Activated naive CD4-positive, alpha-beta T cell treated with anti-CD3 and anti-CD28 coated beads, Interleukin-2, amount 50 U/mL, for 72 hours (primary cell): ENCODE measurements at regions not wholly inside any gene's neighbourhood (a gene's known extent, or its start where the extent isn't known, plus 50 kb on each side); places are given as distances from the start of the nearest gene placed in this dataset.

ENCODE experiments used
- ATAC-seq, 2 donors: fragments of 150-1000 bp; cut with Tn5 transposase; 2 replicates each; pipeline ENCODE4 v1.10.0; 2021; ENCODE audit warnings: mild to moderate bottlenecking in 2 of 2, moderate library complexity in 2 of 2
- DNase-seq, 2 donors: peaks; one replicate each; pipeline ENCODE4 v3.0.0; 2021 to 2022; ENCODE audit warnings: low spot score in 2 of 2
- H3K27ac Mint-ChIP-seq, 2 donors: one replicate each; pipeline ENCODE4 v1.8.0; 2022; ENCODE audit warnings: mild to moderate bottlenecking in 2 of 2, mixed read lengths in 2 of 2
- H3K36me3 Mint-ChIP-seq, 2 donors: one replicate each; pipeline ENCODE4 v1.8.0; 2022; ENCODE audit warnings: mixed read lengths in 2 of 2
- H3K9me3 Mint-ChIP-seq, 2 donors: one replicate each; pipeline ENCODE4 v1.8.0; 2022; ENCODE audit warnings: mixed read lengths in 2 of 2

DNA sequence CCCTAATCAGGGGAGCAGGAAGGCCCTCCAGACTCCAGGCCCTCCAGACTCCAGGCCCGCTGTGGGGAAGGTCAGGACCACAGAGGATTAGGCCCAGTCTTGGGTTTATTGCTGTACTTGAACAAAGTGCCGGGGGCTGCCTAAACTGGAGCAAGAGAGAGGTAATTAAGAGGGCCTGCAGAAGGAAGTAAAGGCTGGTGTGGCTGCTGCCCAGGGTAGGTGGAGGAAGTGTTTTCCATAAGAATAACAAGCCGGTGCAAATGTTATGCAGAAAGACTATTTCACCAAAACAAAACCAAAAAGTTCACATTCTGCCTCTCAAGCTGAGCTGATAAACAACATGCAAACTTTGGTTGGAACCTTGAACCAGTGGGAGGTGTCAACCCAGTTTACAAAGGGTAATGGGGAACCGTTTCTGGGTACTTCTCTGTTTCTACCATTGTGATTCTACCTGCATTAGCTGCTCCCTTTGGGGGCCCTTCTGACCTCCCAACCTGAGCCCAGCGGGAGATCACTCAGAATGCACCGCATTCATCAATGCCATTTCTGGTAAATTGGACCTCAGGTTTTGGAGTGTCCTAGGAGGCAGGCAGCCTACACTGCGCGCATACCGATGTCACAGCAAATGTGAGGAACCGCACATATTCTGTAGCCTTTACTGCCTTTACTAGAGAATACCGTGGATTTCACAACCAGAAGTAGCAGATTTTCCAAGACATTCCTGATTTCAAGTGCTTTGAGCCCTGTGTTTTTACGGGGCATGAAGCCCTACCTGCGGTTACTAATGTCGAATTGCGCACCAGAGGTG is 59.7 kb upstream of the BCOR start:
- H3K36me3 Mint-ChIP-seq, result no peaks in the 10 kb centered on the region
- ATAC-seq, result no peak
- H3K9me3 Mint-ChIP-seq, result no peaks in the 10 kb centered on the region
- no peak overlapping the region for H3K27ac Mint-ChIP-seq
- no peak for DNase-seq

DNA sequence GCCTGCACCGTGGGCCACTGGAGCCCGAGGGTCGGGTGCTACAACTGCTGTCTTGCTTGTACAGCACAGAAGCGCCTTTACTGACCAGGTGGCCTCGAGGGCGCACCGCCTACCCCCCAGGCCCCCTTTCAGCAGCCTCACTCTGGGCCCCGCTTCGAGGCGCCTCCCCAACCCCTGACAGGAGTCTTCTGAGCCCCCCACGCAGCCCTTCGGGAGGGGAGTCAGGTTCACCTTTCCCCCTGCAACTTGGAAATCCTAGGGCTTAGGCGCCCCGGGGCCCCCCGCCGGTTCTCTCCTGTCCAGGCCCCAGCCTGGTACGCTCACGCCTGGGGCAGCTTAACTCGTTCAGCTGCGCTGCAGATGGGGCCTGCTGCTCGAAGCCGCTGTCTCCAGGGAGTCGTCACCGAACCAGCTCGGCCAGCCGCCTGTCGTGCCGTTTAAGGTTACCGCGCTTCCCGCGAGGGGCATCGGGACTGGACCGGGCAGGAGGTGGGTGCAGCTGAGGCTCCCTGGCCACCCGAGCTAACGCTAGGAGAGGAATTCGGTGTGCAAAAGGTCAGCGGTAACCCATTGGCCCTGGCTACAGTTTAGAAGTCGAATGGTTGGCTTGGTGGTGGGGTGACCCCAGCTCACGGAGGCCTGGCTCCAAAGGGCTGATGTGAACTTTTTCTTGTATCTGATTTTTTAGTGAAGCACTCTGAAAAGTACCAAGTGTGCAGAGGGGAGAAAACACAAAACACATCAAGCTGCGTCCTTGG is 58.9 kb upstream of the BCOR start:
- DNase-seq (no peak), ATAC-seq (no peak)
- Mint-ChIP-seq H3K36me3 (no peaks in the 10 kb centered on the region), H3K9me3 (no peaks in the 10 kb centered on the region), H3K27ac (no peak overlapping the region)

DNA sequence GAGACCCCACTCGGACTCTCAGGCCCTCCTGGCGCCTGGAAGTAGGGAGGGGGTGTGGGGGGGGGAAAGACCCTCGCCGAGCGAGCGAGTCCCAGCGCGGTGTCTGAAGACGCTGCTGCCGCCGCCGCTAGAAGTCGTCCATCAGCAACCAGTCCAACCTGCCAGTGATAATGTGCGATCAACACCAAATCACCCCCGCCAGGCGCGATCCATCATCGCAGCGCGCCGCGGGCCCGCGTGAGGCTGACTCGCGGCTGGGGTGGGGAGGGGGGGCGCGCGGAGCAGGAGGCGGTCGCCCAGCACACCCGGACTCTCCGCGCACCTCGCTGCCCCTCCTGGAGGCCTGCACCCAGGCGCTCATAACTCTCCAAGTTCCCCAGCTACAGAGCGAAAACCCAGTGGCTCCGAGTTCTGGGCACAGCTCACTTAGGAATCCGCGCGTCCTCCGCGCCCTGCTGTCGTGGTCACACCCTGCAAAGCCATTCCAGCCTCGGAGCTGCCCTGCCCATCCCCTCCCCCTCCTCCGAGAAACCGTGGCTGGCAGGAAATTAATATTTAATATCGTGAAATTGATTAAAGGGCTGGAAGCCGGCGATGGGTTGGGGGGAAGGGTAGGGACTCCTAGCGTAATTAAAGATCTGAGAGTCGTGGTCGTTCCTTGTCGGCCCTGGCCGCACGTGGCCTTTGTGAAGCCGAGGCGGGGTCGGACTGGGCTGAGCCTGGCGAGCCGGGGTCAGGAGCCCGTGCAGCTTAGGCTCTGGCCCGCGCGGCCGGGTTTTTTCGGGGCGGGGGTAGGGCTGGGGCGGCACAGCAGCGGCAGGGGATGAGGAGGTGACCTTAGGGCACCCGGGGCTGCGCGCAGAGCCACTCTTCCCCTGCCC is 58.1 kb upstream of the BCOR start:
- Mint-ChIP-seq H3K9me3 (no peaks in the 10 kb centered on the region), H3K27ac (no peak overlapping the region), H3K36me3 (no peaks in the 10 kb centered on the region)
- ATAC-seq, result no peak
- DNase-seq, result no peak

DNA sequence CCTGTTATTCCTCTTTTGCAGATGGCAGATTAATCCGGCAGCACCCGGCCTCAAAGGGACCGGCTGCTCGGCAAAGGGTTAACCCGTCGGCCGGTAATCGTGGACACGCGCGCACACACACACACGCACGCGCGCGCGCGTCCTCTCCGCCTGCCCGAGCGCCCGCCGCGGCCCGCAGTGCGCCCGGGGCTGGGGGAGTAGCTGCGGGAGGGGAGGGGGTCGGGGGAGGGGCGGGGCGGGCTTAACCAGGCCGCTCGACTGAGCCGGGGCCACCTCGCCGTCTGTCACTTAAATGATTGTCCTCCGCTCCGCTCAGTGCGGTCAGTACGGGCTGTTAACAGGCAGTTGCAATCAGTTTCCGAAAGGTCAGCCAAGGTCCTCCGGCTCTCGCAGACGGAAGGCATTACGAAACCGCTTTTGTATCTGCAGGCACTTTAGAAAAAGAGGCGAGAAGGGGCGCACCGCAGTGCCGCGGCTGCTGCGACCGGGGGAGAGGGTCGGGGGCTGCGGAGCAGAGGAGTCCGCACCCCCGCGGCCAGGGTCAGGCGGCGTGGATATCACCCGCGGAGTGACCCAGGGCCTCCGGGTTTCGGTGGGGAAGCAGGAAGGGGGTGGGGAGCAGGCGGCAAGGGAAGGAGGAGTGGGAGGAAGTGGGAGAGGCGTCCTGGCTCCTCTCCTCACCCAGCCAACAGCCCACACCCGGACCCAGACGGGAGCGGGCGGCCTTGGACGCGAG is 57.3 kb upstream of the BCOR start:
- DNase-seq, result no peak
- peak; percentile 6 to 42 for ATAC-seq
- no peak overlapping the region for H3K27ac Mint-ChIP-seq
- no peaks in the 10 kb centered on the region for H3K9me3 Mint-ChIP-seq
- no peaks in the 10 kb centered on the region for H3K36me3 Mint-ChIP-seq

DNA sequence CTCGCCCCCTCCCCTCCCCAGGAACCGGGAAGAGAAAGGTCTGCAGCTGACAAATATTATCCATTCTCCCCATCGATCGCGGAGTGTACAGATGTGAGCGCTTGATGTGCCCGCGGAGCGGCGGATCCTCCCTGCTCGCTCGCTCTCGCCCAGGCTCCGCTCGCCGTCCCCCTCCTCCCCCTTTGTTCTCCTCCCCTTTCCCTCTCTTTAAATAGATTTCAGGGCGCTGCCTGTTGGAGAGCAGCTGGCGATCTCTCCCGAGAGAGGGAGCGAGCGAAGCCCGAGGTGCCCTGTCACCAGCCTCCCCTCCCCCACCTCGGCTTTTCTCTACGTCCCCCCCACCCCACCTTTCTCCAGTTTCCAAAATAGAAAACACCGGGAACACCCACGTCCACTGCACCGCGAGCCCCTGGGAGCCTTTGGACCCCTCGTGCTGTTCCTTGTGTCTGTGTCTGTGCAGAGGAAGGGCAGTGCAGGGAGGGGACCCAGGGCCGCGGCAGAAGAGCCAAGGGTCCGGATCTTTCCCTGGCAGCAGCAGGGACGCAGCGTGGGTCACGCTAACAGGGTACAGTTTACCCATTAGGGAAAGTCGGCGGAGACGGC is 56.6 kb upstream of the BCOR start:
- ATAC-seq (no peak), DNase-seq (no peak)
- Mint-ChIP-seq H3K27ac (no peak overlapping the region), H3K9me3 (no peaks in the 10 kb centered on the region), H3K36me3 (no peaks in the 10 kb centered on the region)

DNA sequence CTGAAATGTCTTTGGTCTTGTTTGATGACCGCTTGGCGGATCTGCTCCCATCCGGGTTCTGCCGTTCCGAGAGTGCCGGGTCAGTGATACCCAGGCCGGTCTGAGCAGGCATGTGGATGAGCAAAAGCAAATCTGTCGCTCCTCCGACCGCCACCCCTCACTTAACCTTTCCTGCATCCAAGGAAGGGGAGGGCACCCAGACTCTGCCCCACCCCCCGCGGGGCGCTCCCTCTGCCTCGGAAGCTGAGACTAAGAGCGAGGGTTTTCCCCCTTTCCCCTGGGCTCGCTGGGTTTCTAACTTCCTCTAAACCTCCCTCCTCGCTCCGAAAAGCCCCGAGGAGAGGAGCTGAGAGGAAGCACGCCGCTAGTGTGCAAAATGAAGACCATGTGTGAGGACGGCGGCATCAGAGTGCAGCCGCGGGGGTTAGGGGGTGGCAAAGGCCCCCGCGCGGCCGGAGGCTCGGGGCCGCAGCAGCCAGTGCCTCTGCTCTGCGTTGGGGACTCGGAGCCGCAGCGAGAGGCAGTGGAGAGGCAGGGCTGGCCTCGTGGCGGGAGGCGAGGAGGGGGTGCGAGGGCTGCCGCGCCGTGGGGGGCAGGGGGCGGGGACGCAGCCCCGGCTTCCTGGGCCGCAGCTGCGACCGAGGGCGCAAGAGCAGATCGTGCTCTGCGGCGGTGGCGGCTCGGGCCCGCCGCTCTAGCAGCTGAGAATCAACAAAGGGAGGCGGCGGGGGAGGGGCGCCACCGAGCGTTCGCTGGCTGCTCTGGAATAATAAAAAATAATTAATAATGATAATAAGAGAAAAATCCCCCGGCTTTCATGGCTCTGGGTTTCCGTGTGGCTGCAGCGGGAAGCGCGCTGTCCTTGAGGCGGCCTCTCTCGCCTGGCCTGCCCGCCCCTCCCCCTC is 55.8 kb upstream of the BCOR start:
- ATAC-seq (peak; percentile 62 to 87), DNase-seq (peak; percentile 57 to 84)
- Mint-ChIP-seq H3K9me3 (no peaks in the 10 kb centered on the region), H3K27ac (peak overlapping the region in 1 of 2 donors; percentile 60), H3K36me3 (no peaks in the 10 kb centered on the region)

DNA sequence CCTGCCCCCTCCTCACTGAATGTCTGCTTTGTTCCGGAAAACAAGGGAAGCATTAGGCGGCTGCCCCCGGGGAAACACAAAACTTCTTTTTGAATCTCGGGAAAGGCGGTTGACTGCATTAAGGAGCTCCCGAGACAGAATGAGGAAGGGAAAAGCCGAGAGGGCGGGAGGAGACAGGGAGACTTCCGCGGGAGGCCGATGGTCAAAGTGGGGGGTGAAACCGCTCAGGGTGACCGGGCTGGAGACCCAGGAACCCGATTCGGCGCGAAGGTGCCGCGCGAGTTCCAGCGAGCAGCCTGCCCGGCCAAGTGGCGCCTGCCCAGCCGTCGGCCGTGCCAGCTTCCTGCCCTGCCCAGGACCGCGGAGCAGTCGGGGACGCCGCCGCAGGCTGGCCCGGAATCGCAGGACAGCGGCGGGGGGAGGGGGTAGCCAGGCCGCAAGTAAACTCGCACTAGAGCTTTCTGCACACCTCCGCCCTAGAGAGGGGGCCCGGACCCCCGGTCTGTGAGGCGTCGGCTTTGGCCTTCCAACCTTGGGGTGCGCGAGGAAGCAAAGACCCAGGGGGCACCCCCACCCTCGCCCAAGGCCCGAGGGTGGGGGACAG is 55.1 kb upstream of the BCOR start:
- Mint-ChIP-seq H3K36me3 (no peaks in the 10 kb centered on the region), H3K9me3 (no peaks in the 10 kb centered on the region), H3K27ac (peak overlapping the region in 1 of 2 donors; percentile 91)
- DNase-seq (no peak), ATAC-seq (peak; percentile 13 to 28)

DNA sequence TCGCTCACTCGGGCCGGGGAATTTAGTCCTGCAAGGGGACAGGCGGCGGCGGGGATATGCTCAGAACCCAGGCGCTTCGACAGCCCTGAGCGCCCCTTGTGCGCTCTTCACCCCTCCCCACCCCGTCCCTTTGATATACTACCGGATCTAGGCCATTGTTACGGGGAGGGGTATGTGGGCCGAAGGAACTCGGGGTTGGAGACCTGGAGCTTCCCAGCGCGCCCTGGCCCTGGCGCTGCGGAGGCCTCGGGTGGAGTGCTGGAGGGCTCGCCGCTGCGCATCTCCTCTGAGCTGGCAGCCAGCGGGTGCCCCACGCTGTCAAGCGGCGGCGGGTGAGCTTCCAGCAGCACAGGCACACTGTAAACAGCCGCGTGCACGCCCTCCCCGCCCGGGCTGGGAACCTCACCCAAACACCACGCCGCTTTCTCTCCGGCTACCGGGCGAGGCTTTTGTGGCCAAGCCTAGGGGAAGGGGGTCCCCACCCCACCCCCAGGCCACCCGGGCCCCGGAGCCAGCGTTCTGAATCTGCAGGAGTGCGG is 54.5 kb upstream of the BCOR start:
- no peaks in the 10 kb centered on the region for H3K9me3 Mint-ChIP-seq
- H3K27ac Mint-ChIP-seq, result no peak overlapping the region
- DNase-seq (no peak), ATAC-seq (peak in 1 of 2 donors; percentile 39)
- no peaks in the 10 kb centered on the region for H3K36me3 Mint-ChIP-seq

DNA sequence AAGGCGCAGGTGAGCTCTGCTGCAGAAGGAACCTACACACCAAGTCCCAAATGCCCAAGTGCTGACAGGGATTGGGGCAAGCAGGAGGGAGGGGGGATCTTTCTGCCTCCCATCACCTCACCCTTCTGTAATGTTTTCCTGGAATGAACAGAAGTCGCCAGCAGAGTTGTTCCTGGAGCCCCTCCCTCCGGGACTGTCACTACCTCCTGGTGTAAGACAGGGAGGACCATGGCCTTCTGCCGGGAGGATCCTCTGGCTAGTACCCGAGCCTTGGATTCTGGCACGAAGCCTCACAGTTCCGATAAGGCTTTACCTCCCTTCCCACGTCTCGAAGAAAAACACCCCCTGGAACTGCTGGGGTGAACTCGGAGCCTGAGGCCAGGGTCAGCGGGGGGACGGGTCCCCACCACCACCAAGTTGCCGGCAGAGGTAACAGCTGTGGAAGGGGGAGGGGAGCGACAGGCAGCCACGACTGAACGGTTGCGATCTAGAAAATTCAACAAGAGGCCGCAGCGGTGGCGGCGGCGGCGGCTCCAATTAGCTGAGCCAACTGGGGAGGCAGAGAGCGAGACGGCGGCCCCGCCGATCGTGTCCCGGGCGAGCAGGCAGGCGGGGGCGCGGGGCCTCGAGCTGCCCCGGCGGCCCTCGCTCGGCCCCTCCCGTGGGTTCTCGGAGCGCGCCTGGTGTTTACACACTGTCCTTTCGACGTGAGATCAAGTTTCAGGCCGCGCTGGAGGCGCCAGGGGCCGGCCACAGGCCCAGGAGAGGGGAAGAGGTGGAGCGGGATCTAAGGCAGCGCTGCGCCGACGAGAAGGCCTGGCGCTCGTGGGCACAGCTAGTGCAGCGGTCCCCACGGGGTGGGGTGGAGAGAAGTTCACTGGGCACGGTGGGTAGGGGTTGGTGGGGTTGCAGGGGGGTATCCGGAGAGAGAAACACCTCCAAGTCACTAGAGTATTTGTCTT is 53.7 kb upstream of the BCOR start:
- Mint-ChIP-seq H3K36me3 (no peaks in the 10 kb centered on the region), H3K27ac (no peak overlapping the region), H3K9me3 (no peaks in the 10 kb centered on the region)
- DNase-seq, result no peak
- ATAC-seq, result no peak

DNA sequence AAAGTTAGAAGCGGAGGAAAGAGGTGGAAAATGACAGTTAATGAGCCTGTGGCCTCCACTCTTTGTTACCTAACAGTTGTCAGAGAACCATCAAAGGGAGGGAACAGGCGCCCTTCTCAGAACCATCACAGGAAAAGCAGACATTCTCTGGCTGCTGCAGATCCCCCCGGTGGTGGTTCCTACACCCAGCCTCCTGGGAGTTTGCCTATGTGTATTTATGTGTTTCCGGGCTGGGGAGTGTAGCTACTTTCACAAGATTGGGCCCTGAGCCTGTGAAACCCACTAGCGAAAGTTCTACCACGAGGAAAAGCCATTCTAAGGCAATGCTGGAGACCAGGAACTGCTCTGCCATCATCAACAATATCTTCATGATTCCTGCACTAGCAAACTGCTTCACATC is 52.7 kb upstream of the BCOR start:
- H3K27ac Mint-ChIP-seq, result no peak overlapping the region
- no peak for ATAC-seq
- H3K9me3 Mint-ChIP-seq, result no peaks in the 10 kb centered on the region
- no peak for DNase-seq
- no peaks in the 10 kb centered on the region for H3K36me3 Mint-ChIP-seq

DNA sequence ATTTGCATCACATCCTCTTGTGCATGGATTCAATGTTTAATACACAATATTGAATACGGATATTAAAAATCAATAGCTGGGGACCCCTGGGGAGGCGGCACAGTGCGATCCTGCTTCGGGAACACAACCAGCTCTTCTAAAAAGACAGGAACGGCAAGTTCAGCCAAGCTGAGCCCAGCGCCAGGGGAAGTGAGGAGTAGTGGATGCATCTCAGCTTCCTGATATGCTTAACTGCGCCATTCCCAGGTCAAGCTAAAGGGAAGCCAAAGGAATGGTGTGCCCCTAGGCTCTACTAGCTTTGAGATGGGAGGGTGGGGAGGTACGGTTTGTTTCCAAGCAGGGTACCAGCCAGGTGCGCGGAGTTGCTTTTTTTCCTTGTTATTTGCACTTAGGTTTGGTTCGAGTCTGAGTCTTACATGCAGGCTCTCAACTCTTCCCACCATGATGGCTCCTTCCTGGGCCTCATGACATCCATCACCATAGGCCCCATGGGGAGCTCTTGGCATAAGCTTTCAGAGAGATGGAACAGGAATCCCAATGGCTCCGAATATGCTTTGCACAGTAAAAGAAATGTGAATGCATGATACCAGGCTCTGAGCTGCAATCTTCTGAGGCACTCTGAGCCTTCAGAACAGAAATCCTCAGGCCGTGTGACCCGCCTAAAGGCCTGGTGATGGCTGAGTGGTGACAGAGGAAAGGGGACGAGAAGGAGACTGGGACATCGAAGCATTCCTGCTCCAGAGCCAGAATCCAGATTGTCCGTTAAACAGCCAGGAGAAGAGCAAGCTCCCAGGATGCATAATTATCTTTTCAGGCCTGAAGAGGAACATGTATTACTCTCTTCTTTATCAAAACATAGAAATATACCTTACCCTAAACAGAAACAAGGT is 51.8 kb upstream of the BCOR start:
- Mint-ChIP-seq H3K9me3 (no peaks in the 10 kb centered on the region), H3K27ac (no peak overlapping the region), H3K36me3 (no peaks in the 10 kb centered on the region)
- DNase-seq (no peak), ATAC-seq (no peak)

DNA sequence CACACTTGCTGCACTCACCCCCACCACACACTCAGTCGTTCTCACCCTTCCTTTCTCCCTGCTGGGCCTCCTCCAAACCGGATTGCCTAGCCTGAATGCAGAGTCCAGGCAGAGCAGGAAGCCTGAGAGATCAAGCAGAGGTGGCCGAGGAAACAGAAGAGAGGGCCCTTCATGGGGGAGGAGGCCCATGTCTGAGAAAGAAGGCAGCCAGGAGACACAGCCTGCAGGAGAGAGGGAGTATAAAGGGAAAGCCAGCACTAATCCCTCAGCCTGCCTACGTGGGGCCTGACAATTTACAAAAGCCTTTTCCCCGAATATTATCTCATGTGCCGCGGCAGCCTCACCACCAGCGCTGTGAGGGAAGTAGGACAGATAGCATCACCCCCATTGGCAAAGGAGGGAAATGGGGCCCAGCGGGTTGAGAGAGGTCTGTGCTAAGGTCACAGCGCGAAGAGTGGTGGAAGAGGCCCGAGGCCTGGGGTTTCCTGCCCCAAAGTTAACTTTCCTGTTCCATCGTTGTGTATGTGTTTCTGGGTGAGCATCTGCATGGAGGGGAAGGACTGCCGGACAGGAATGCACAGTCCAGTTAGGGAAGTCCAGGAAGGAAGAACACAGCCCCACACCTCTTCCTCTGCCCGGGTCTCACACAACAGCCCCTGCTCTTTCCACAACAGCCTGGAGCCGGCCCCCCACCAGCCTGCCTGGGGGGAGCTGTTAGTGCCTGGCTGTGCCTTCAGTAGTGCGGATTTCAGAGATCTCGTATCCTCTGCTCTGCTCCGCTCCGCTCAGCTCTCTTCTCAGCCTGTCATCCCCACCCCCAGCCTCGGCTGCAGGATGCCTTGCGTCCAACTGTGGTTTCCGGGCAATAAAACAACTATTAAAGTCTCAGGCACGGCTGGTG is 50.9 kb upstream of the BCOR start:
- no peak for ATAC-seq
- Mint-ChIP-seq H3K9me3 (no peaks in the 10 kb centered on the region), H3K36me3 (no peaks in the 10 kb centered on the region)

More for the DNA sequence above, 50.9 kb upstream of the BCOR start:
- no peak for DNase-seq
- H3K27ac Mint-ChIP-seq, result no peak overlapping the region
